OCI-LY7 (cell line): ENCODE measurements at regions not wholly inside any gene's neighbourhood (a gene's known extent, or its start where the extent isn't known, plus 50 kb on each side); places are given as distances from the start of the nearest gene placed in this dataset.

ENCODE experiments used
- BruUV-seq: library from RNA; stranded (reverse); fragments of 400-500 nt; replicated peaks from 2 replicates; lab custom pipeline; 2021; lab: Mats Ljungman, UMichigan
- CTCF ChIA-PET: fragments of 300-600 bp; sonication (Branson Sonifier 250); formaldehyde crosslinking; loops from one replicate; lab custom pipeline; 2022; ENCODE audit warnings: antibody characterized with exemption; ENCODE audit not compliant: unreplicated experiment; lab: Charles Lee
- POLR2A ChIA-PET: fragments of 300-600 bp; sonication (Branson Sonifier 250); formaldehyde crosslinking; loops from one replicate; lab custom pipeline; 2022; ENCODE audit warnings: antibody characterized with exemption; lab: Charles Lee
- DNase-seq: peaks from one replicate; pipeline ENCODE4 v3.0.0-alpha.2; 2015; ENCODE audit warnings: low spot score
- H2AFZ ChIP-seq: fragments of 200-600 bp; sonication (generic), shearing (Covaris generic); 2 replicates; pipeline ENCODE4 v1.6.1; 2014; ENCODE audit warnings: mild to moderate bottlenecking, antibody characterized with exemption, low read length, moderate library complexity
- H3K27ac ChIP-seq: fragments of 200-600 bp; sonication (generic); 2 replicates; pipeline ENCODE4 v1.5.1; 2014; ENCODE audit warnings: mixed run types, low read depth, mild to moderate bottlenecking, moderate library complexity, low read length, inconsistent platforms; ENCODE audit not compliant: poor library complexity, severe bottlenecking
- H3K36me3 ChIP-seq: fragments of 200-600 bp; sonication (generic); 2 replicates; pipeline ENCODE4 v1.6.1; 2014; ENCODE audit warnings: mild to moderate bottlenecking, antibody characterized with exemption, low read length, moderate library complexity, mixed read lengths; ENCODE audit not compliant: insufficient read depth
- H3K4me1 ChIP-seq: fragments of 200-600 bp; sonication (generic); 2 replicates; pipeline ENCODE4 v1.5.1; 2014; ENCODE audit warnings: mild to moderate bottlenecking, low read length; ENCODE audit not compliant: insufficient read depth, poor library complexity, severe bottlenecking
- H3K4me2 ChIP-seq: fragments of 200-600 bp; sonication (generic); 2 replicates; pipeline ENCODE4 v1.6.1; 2014; ENCODE audit warnings: mild to moderate bottlenecking, low read length
- H3K4me3 ChIP-seq: fragments of 200-600 bp; sonication (generic); 2 replicates; pipeline ENCODE4 v1.5.1; 2014; ENCODE audit warnings: mild to moderate bottlenecking, low read depth, low read length; ENCODE audit not compliant: poor library complexity, severe bottlenecking
- H3K79me2 ChIP-seq: fragments of 200-600 bp; sonication (generic); 2 replicates; pipeline ENCODE4 v1.6.1; 2016; ENCODE audit warnings: low read depth, mild to moderate bottlenecking, low read length, moderate library complexity, mixed read lengths; ENCODE audit not compliant: insufficient read depth
- H3K9me2 ChIP-seq: fragments of 200-600 bp; sonication (generic); 2 replicates; pipeline ENCODE4 v1.6.1; 2016; ENCODE audit warnings: mild to moderate bottlenecking, low read length, mixed read lengths; ENCODE audit not compliant: insufficient read depth
- H3K9me3 ChIP-seq: fragments of 200-600 bp; sonication (generic); 2 replicates; pipeline ENCODE4 v1.6.1; 2014; ENCODE audit warnings: mild to moderate bottlenecking, mixed run types, low read length, mixed read lengths
- H4K20me1 ChIP-seq: fragments of 200-600 bp; sonication (generic); 2 replicates; pipeline ENCODE4 v1.6.1; 2014; ENCODE audit warnings: mild to moderate bottlenecking, antibody characterized with exemption, low read length, moderate library complexity, mixed read lengths; ENCODE audit not compliant: insufficient read depth
- CTCF ChIP-seq: fragments of 200-600 bp; sonication (generic); conservative IDR thresholded peaks from 2 replicates; pipeline ENCODE4 v1.5.1; 2014; ENCODE audit warnings: mild to moderate bottlenecking, antibody characterized with exemption, low read length, moderate library complexity, mixed read lengths
- EZH2phosphoT487 ChIP-seq: fragments of 200-600 bp; sonication (generic); IDR thresholded peaks from 2 replicates; pipeline ENCODE4 v1.6.1; 2018; ENCODE audit warnings: low read depth, borderline replicate concordance, mild to moderate bottlenecking, mixed run types, antibody characterized with exemption, low read length, moderate library complexity, mixed read lengths
- intact Hi-C: fragments of 100-400 bp; cut with micrococcal nuclease; formaldehyde crosslinking; loops from one replicate; pipeline ENCODE4 v1.10.0; 2022; ENCODE audit not compliant: unreplicated experiment

- no peak overlapping the region for H3K27ac ChIP-seq
- ChIA-PET POLR2A (no interaction called here), CTCF (no interaction called here)
- no peak for DNase-seq
- no TSS peak for BruUV-seq
- TF ChIP-seq CTCF (no peak), EZH2phosphoT487 (no peak)
- H3K4me3 ChIP-seq: no peak overlapping the region
- H3K79me2 ChIP-seq: no peaks in the 10 kb centered on the region
- H2AFZ ChIP-seq: no peak overlapping the region
- H4K20me1 ChIP-seq: no peaks in the 10 kb centered on the region
- no peaks in the 10 kb centered on the region for H3K36me3 ChIP-seq
- intact Hi-C loops: no loop called here
- H3K4me1 ChIP-seq: no peaks in the 10 kb centered on the region
- H3K9me3 ChIP-seq: no peaks in the 10 kb centered on the region
- no peak overlapping the region for H3K4me2 ChIP-seq
- no peaks in the 10 kb centered on the region for H3K9me2 ChIP-seq
Observed at GRCh38 chr4:27082776-27083175, 222.1 kb downstream of the STIM2 start.

- no TSS peak for BruUV-seq
- Histone ChIP-seq H3K27ac (no peak overlapping the region), H3K36me3 (no peaks in the 10 kb centered on the region), H4K20me1 (no peaks in the 10 kb centered on the region), H3K4me1 (no peaks in the 10 kb centered on the region), H3K9me3 (no peaks in the 10 kb centered on the region), H3K4me2 (no peak overlapping the region), H3K9me2 (no peaks in the 10 kb centered on the region), H3K79me2 (no peaks in the 10 kb centered on the region), H3K4me3 (no peak overlapping the region), H2AFZ (no peak overlapping the region)
- no peak for TF ChIP-seq EZH2phosphoT487
- TF ChIP-seq CTCF: peak; percentile 29; the same call in 1 of the 2 replicates
- CTCF ChIA-PET: no interaction called here
- POLR2A ChIA-PET: interaction anchor here (1.5 kb wide), 1 partner anchor 8 kb away, joined by 3 read pairs; no protein-coding TSS in a partner anchor
- DNase-seq: no peak
- intact Hi-C loops: no loop called here
Observed at GRCh38 chr4:27084685-27085361, 224.2 kb downstream of the STIM2 start.

- no peaks in the 10 kb centered on the region for H3K36me3 ChIP-seq
- TF ChIP-seq CTCF: no peak
- TF ChIP-seq EZH2phosphoT487: no peak
- no peaks in the 10 kb centered on the region for H4K20me1 ChIP-seq
- H3K79me2 ChIP-seq: no peaks in the 10 kb centered on the region
- intact Hi-C loops: no loop called here
- H3K4me3 ChIP-seq: no peak overlapping the region
- no peak for DNase-seq
- H3K4me2 ChIP-seq: no peak overlapping the region
- ChIA-PET CTCF (no interaction called here), POLR2A (interaction anchor here (1.5 kb wide), 1 partner anchor 9 kb away, joined by 3 read pairs; no protein-coding TSS in a partner anchor)
- no peaks in the 10 kb centered on the region for H3K9me2 ChIP-seq
- no peaks in the 10 kb centered on the region for H3K4me1 ChIP-seq
- no peak overlapping the region for H3K27ac ChIP-seq
- no peak overlapping the region for H2AFZ ChIP-seq
- H3K9me3 ChIP-seq: no peaks in the 10 kb centered on the region
- BruUV-seq: no TSS peak
Observed at GRCh38 chr4:27085396-27085795, 224.8 kb downstream of the STIM2 start.
